CD4-positive, alpha-beta T cell treated with Interleukin-10 for 1 hour (primary cell): ENCODE measurements at regions not wholly inside any gene's neighbourhood (a gene's known extent, or its start where the extent isn't known, plus 50 kb on each side); places are given as distances from the start of the nearest gene placed in this dataset.

Source experiments
- DNase-seq: peaks from one replicate; pipeline ENCODE4 v3.0.0-alpha.2; 2020

- DNase-seq: no peak
Observed at GRCh38 chr1:60573726-60574409, 500.3 kb upstream of the C1orf87 start.

GRCh38 chr1:60573121-60573520 is 499.6 kb upstream of the C1orf87 start:
- no peak for DNase-seq

GRCh38 chr1:60572378-60572777 is 498.8 kb upstream of the C1orf87 start:
- no peak for DNase-seq

- DNase-seq: no peak
Observed at GRCh38 chr1:60571811-60572210, 498.2 kb upstream of the C1orf87 start.

- DNase-seq: no peak
Observed at GRCh38 chr1:60569189-60569588, 495.6 kb upstream of the C1orf87 start.

GRCh38 chr1:60567256-60567655 is 493.7 kb upstream of the C1orf87 start:
- no peak for DNase-seq

- DNase-seq: no peak
Observed at GRCh38 chr1:60564916-60565750, 491.6 kb upstream of the C1orf87 start.

- no peak for DNase-seq
Observed at GRCh38 chr1:60563777-60564535, 490.4 kb upstream of the C1orf87 start.

- no peak for DNase-seq
Observed at GRCh38 chr1:60562740-60563139, 489.2 kb upstream of the C1orf87 start.

GRCh38 chr1:60560701-60561100 is 487.1 kb upstream of the C1orf87 start:
- DNase-seq: no peak

- no peak for DNase-seq
Observed at GRCh38 chr1:60558236-60558635, 484.7 kb upstream of the C1orf87 start.

- DNase-seq: no peak
Observed at GRCh38 chr1:60553730-60554129, 480.2 kb upstream of the C1orf87 start.

- DNase-seq: no peak
Observed at GRCh38 chr1:60547821-60548220, 474.3 kb upstream of the C1orf87 start.

GRCh38 chr1:60541831-60542532 is 468.4 kb upstream of the C1orf87 start:
- DNase-seq: no peak

- DNase-seq: no peak
Observed at GRCh38 chr1:60540141-60540540, 466.6 kb upstream of the C1orf87 start.

- no peak for DNase-seq
Observed at GRCh38 chr1:60535713-60536112, 462.1 kb upstream of the C1orf87 start.

GRCh38 chr1:60527567-60527966 is 454.0 kb upstream of the C1orf87 start:
- no peak for DNase-seq

- no peak for DNase-seq
Observed at GRCh38 chr1:60516996-60517395, 443.4 kb upstream of the C1orf87 start.

- no peak for DNase-seq
Observed at GRCh38 chr1:60510162-60510561, 436.6 kb upstream of the C1orf87 start.

- no peak for DNase-seq
Observed at GRCh38 chr1:60504206-60504840, 430.8 kb upstream of the C1orf87 start.

- no peak for DNase-seq
Observed at GRCh38 chr1:60503266-60503925, 429.8 kb upstream of the C1orf87 start.

- DNase-seq: no peak
Observed at GRCh38 chr1:60502506-60502905, 428.9 kb upstream of the C1orf87 start.
